ENCODE measurements at regions not wholly inside any gene's neighbourhood (a gene's known extent, or its start where the extent isn't known, plus 50 kb on each side); places are given as distances from the start of the nearest gene placed in this dataset.

GRCh38 chr6:28603891-28604290, 78.2 kb downstream of the GPX5 start:
- TF ChIP-seq EZH2 (IDR thresholded peaks at IDR 0.05; ENCODE audit: borderline replicate concordance, insufficient read depth, low read depth, low read length, poor library complexity, severe bottlenecking), result no peak
- no peak for TF ChIP-seq CTCF (IDR thresholded peaks at IDR 0.05)

Data from B cell (primary cell).